VCaP (cell line): ENCODE measurements at regions not wholly inside any gene's neighbourhood (a gene's known extent, or its start where the extent isn't known, plus 50 kb on each side); places are given as distances from the start of the nearest gene placed in this dataset.
"Not testable (repeated sequence)": the region's sequence is repeated elsewhere in the genome, so short reads cannot be mapped to it uniquely, and the experiment has no call there.

Experiments
- H3K27ac ChIP-seq: fragments of 450-650 bp; 2 replicates; pipeline ENCODE4 v1.5.1; 2017
- CTCF ChIP-seq: fragments of 450-650 bp; conservative IDR thresholded peaks from 2 replicates; pipeline ENCODE4 v1.5.1; 2017; ENCODE audit warnings: mild to moderate bottlenecking, moderate library complexity

DNA sequence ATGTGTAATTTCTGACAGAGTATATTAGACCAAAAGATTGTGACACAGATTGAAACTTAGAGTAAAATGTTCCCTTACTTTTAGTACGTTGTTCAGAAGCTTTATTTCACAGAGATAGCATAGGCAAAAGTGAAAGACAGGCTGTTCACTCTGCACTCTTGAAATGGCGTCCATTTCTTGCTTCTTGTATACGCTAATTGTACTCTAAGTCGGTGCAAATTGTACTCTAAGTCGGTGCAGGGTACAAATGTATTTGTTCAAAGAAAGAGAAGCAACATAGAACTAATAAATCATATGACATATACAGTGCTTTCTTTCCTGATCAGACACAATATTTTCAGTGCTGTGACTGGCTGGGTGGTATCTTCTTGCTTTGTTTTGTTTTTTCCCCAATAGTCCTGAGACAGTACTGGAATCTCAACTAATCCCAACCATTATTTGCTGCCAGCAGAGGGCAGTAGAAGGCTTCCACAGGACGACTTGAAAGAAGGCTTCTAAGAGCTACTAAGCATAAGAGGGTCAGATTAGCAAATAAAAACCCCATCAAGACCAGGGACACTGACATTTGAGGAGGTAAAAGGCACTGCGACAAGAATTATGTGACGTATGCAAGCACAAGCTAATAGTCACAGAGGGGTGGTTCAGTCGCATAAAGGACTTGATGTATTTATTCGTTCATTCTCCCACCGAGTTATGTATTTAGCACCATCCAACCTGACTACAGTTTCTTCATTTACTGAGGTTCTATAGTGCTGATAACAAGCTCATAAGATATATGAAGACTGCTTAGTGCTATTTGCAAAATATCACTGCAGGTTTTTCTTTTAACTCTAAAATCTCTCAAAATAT is 831.8 kb downstream of the TAF11L14 start:
- no peak overlapping the region for H3K27ac ChIP-seq
- TF ChIP-seq CTCF, result peak; percentile 87

- H3K27ac ChIP-seq, result no peak overlapping the region
- no peak for TF ChIP-seq CTCF
Measured at GRCh38 chr5:18466731-18467130, 832.5 kb downstream of the TAF11L14 start.

- H3K27ac ChIP-seq, result not testable (repeated sequence)
Measured at GRCh38 chr5:18471791-18472190, 837.5 kb downstream of the TAF11L14 start.

- H3K27ac ChIP-seq, result no peak overlapping the region
- TF ChIP-seq CTCF, result no peak
Measured at GRCh38 chr5:18483451-18483850, 849.2 kb downstream of the TAF11L14 start.

- no peak for TF ChIP-seq CTCF
- no peak overlapping the region for H3K27ac ChIP-seq
Measured at GRCh38 chr5:18487928-18488480, 853.7 kb downstream of the TAF11L14 start.

GRCh38 chr5:18489703-18490102 is 855.4 kb downstream of the TAF11L14 start:
- no peak overlapping the region for H3K27ac ChIP-seq
- no peak for TF ChIP-seq CTCF

DNA sequence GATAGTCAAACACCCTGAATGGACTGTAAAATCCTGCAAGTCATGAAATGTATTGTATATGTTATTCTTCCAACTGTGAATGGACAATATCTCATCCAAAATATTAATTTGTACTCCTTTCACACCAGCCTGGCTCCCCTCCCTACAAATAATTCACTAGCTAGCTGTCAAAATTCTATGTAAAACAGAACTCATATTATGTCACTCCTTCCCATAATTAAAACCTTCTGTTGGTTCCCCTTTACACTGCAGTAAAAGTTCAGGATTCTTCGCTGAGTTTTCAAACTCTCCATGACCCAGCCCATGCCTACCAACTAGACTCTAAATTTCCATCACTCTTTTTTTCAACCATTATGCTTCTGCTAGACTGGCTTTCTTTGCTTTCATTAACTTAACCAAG is 857.1 kb downstream of the TAF11L14 start:
- TF ChIP-seq CTCF, result no peak
- no peak overlapping the region for H3K27ac ChIP-seq

DNA sequence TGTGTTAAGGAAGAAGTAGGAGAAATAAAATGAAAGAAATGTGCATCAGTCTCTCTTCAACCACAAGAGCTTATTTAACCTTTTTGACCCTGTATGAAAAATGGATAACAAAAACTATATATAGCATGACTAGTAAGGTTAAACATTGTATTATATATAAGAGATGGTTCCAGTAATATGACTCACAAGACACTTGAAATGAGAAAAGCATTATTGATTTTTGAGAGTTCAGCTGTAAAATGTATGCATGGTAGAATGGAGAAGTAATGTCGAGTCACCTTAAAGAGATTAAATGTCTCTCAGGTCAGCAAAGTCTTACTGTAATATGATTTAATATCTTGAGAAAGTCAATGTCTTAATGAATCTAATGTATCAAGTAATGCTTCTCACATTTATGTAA is 860.9 kb downstream of the TAF11L14 start:
- H3K27ac ChIP-seq, result no peak overlapping the region
- TF ChIP-seq CTCF, result no peak
